ENCODE measurements at regions not wholly inside any gene's neighbourhood (a gene's known extent, or its start where the extent isn't known, plus 50 kb on each side); places are given as distances from the start of the nearest gene placed in this dataset.

GRCh38 chr12:13786646-13787045 lies 194.8 kb downstream of the GRIN2B start:
- in situ Hi-C loops (cut with HindIII; ENCODE audit: low pct_unique_long_range_greater_than_20kb, low sequenced_read_pairs) = no loop called here

GRCh38 chr12:13784504-13784903 lies 196.9 kb downstream of the GRIN2B start:
- DNase-seq (ENCODE audit: low read depth) = no peak
- in situ Hi-C loops (cut with HindIII; ENCODE audit: low pct_unique_long_range_greater_than_20kb, low sequenced_read_pairs) = no loop called here

More at GRCh38 chr12:13786646-13787045, 194.8 kb downstream of the GRIN2B start:
- no peak for DNase-seq (ENCODE audit: low read depth)

GRCh38 chr12:13780453-13780852 lies 200.9 kb downstream of the GRIN2B start:
- in situ Hi-C loops (cut with HindIII; ENCODE audit: low pct_unique_long_range_greater_than_20kb, low sequenced_read_pairs) = no loop called here
- DNase-seq (ENCODE audit: low read depth) = no peak

GRCh38 chr12:13777374-13777773 lies 204.0 kb downstream of the GRIN2B start:
- in situ Hi-C loops (cut with HindIII; ENCODE audit: low pct_unique_long_range_greater_than_20kb, low sequenced_read_pairs) = no loop called here

GRCh38 chr12:13772264-13772663 lies 209.1 kb downstream of the GRIN2B start:
- in situ Hi-C loops (cut with HindIII; ENCODE audit: low pct_unique_long_range_greater_than_20kb, low sequenced_read_pairs) = no loop called here
- no peak for DNase-seq (ENCODE audit: low read depth)

More at GRCh38 chr12:13777374-13777773, 204.0 kb downstream of the GRIN2B start:
- no peak for DNase-seq (ENCODE audit: low read depth)

GRCh38 chr12:13770576-13770975 lies 210.8 kb downstream of the GRIN2B start:
- DNase-seq (ENCODE audit: low read depth) = no peak
- in situ Hi-C loops (cut with HindIII; ENCODE audit: low pct_unique_long_range_greater_than_20kb, low sequenced_read_pairs) = no loop called here

GRCh38 chr12:13769966-13770365 lies 211.4 kb downstream of the GRIN2B start:
- in situ Hi-C loops (cut with HindIII; ENCODE audit: low pct_unique_long_range_greater_than_20kb, low sequenced_read_pairs) = no loop called here
- no peak for DNase-seq (ENCODE audit: low read depth)

- in situ Hi-C loops (cut with HindIII; ENCODE audit: low pct_unique_long_range_greater_than_20kb, low sequenced_read_pairs) = no loop called here
- DNase-seq (ENCODE audit: low read depth) = no peak
These were observed 212.1 kb downstream of the GRIN2B start for GRCh38 chr12:13769273-13769672.

GRCh38 chr12:13764748-13765147 lies 216.7 kb downstream of the GRIN2B start:
- in situ Hi-C loops (cut with HindIII; ENCODE audit: low pct_unique_long_range_greater_than_20kb, low sequenced_read_pairs) = no loop called here
- no peak for DNase-seq (ENCODE audit: low read depth)

- DNase-seq (ENCODE audit: low read depth) = no peak
- in situ Hi-C loops (cut with HindIII; ENCODE audit: low pct_unique_long_range_greater_than_20kb, low sequenced_read_pairs) = no loop called here
These were observed 232.0 kb downstream of the GRIN2B start for GRCh38 chr12:13749389-13749788.

GRCh38 chr12:13745111-13745860 lies 236.1 kb downstream of the GRIN2B start:
- in situ Hi-C loops (cut with HindIII; ENCODE audit: low pct_unique_long_range_greater_than_20kb, low sequenced_read_pairs) = no loop called here
- DNase-seq (ENCODE audit: low read depth) = no peak

- DNase-seq (ENCODE audit: low read depth) = no peak
- in situ Hi-C loops (cut with HindIII; ENCODE audit: low pct_unique_long_range_greater_than_20kb, low sequenced_read_pairs) = no loop called here
These were observed 236.8 kb downstream of the GRIN2B start for GRCh38 chr12:13744561-13744960.

- in situ Hi-C loops (cut with HindIII; ENCODE audit: low pct_unique_long_range_greater_than_20kb, low sequenced_read_pairs) = no loop called here
These were observed 241.3 kb downstream of the GRIN2B start for GRCh38 chr12:13740149-13740545.

GRCh38 chr12:13735734-13736133 lies 245.7 kb downstream of the GRIN2B start:
- DNase-seq (ENCODE audit: low read depth) = no peak
- in situ Hi-C loops (cut with HindIII; ENCODE audit: low pct_unique_long_range_greater_than_20kb, low sequenced_read_pairs) = no loop called here

More at GRCh38 chr12:13740149-13740545, 241.3 kb downstream of the GRIN2B start:
- no peak for DNase-seq (ENCODE audit: low read depth)

GRCh38 chr12:13734584-13735152 lies 246.7 kb downstream of the GRIN2B start:
- no peak for DNase-seq (ENCODE audit: low read depth)
- in situ Hi-C loops (cut with HindIII; ENCODE audit: low pct_unique_long_range_greater_than_20kb, low sequenced_read_pairs) = no loop called here

GRCh38 chr12:13727707-13728195 lies 253.7 kb downstream of the GRIN2B start:
- DNase-seq (ENCODE audit: low read depth) = peak; percentile 84
- in situ Hi-C loops (cut with HindIII; ENCODE audit: low pct_unique_long_range_greater_than_20kb, low sequenced_read_pairs) = no loop called here

- in situ Hi-C loops (cut with HindIII; ENCODE audit: low pct_unique_long_range_greater_than_20kb, low sequenced_read_pairs) = no loop called here
- DNase-seq (ENCODE audit: low read depth) = peak; percentile 26
These were observed 256.4 kb downstream of the GRIN2B start for GRCh38 chr12:13725049-13725448.

- no peak for DNase-seq (ENCODE audit: low read depth)
- in situ Hi-C loops (cut with HindIII; ENCODE audit: low pct_unique_long_range_greater_than_20kb, low sequenced_read_pairs) = no loop called here
These were observed 257.3 kb downstream of the GRIN2B start for GRCh38 chr12:13724136-13724535.

- in situ Hi-C loops (cut with HindIII; ENCODE audit: low pct_unique_long_range_greater_than_20kb, low sequenced_read_pairs) = no loop called here
These were observed 261.4 kb downstream of the GRIN2B start for GRCh38 chr12:13719986-13720385.

GRCh38 chr12:13718271-13718670 lies 263.1 kb downstream of the GRIN2B start:
- no peak for DNase-seq (ENCODE audit: low read depth)
- in situ Hi-C loops (cut with HindIII; ENCODE audit: low pct_unique_long_range_greater_than_20kb, low sequenced_read_pairs) = no loop called here

More at GRCh38 chr12:13719986-13720385, 261.4 kb downstream of the GRIN2B start:
- no peak for DNase-seq (ENCODE audit: low read depth)
